ENCODE measurements at regions not wholly inside any gene's neighbourhood (a gene's known extent, or its start where the extent isn't known, plus 50 kb on each side); places are given as distances from the start of the nearest gene placed in this dataset.

DNA sequence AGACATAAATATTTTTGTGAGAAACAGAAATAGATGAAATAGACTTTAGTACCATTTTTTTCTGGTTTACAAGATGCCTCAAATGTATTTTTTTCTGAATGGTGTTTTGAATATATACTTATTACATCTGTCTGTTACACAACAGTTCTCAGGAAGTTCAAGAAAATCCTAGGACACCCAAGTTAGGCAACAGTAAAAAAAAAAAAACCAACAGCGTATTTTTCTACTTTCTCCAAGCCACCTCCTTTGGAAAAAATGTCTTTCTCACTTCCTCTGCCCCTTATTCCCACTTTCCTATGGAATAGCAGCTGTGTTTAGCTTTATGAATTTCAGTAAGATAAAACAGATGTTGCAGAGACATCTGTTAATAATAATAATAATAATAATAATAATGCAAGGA is 489.6 kb upstream of the KLF12 start:
- DNase-seq (ENCODE audit: insufficient read length) (no peak), FAIRE-seq (no peak)
- TF ChIP-seq TAF1 (IDR thresholded peaks at IDR 0.05; ENCODE audit: borderline replicate concordance, low read depth, low read length) (no peak), POLR2A (IDR thresholded peaks at IDR 0.05; ENCODE audit: low read depth, low read length) (no peak), POLR2AphosphoS5 (IDR thresholded peaks at IDR 0.05; ENCODE audit: low read depth, low read length) (no peak)

DNA sequence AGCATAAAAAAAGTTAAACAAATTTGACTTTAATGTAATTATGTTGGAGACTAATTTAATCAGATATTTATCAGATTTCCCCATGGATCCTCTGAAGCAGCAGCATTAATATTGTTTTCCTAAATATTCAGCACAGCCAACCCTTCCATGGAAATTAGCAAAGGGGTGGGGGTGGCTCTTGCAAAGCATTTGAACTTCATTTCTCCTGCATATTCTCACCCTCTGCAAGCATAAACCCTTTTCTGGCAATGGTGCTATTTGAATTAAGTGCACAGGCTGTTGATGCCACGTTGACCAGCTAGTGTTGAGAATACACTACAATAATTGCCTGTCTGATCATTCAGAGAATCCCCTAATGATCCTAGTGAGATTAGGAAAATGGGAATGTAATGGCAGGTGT is 488.1 kb upstream of the KLF12 start:
- TF ChIP-seq POLR2A (IDR thresholded peaks at IDR 0.05; ENCODE audit: low read depth, low read length) (no peak), TAF1 (IDR thresholded peaks at IDR 0.05; ENCODE audit: borderline replicate concordance, low read depth, low read length) (no peak), POLR2AphosphoS5 (IDR thresholded peaks at IDR 0.05; ENCODE audit: low read depth, low read length) (no peak)
- no peak for DNase-seq (ENCODE audit: insufficient read length)
- no peak for FAIRE-seq

DNA sequence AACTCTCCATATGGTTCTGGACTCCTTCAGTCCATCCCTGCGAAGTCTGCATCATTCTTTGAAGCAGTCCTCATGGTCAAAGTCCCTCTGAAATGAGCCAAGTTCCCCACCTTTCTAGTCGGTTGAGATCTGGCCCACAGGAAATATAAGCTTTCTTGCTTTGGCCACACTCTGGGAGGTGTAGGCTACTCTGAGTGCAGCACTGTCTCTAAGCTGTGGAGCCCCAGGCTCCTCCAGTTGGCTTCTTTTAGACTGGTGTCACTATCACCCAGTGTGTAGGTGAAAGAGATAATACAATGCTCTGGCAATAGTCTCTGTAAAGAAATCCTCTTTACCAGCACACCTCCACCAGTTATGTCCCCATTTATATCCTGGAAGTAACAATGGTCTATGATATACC is 486.5 kb upstream of the KLF12 start:
- no peak for TF ChIP-seq POLR2A (IDR thresholded peaks at IDR 0.05; ENCODE audit: low read depth, low read length)
- DNase-seq (ENCODE audit: insufficient read length) (no peak), FAIRE-seq (no peak)

DNA sequence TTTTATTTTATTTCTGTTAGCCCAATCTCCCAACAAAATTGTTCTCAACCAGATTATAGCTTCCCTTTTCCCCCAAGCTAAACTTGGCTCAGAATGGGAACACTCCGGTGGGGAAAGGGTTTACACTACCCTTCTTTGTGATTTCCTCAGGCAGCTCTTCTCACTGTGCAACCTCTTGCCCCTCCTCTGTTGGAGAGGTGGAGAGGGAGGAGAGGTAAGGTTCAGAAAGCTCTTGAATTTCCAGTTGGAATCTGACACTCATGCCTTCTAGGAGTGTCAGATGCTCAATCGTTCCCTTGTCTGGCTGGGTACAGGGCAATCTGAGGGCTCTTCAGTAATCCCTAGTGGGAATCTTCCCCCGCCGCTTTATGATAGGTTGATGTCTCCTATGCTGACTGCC is 486.1 kb upstream of the KLF12 start:
- FAIRE-seq (no peak), DNase-seq (ENCODE audit: insufficient read length) (no peak)
- TF ChIP-seq POLR2A (IDR thresholded peaks at IDR 0.05; ENCODE audit: low read depth, low read length) (no peak), POLR2AphosphoS5 (IDR thresholded peaks at IDR 0.05; ENCODE audit: low read depth, low read length) (no peak), TAF1 (IDR thresholded peaks at IDR 0.05; ENCODE audit: borderline replicate concordance, low read depth, low read length) (no peak)

DNA sequence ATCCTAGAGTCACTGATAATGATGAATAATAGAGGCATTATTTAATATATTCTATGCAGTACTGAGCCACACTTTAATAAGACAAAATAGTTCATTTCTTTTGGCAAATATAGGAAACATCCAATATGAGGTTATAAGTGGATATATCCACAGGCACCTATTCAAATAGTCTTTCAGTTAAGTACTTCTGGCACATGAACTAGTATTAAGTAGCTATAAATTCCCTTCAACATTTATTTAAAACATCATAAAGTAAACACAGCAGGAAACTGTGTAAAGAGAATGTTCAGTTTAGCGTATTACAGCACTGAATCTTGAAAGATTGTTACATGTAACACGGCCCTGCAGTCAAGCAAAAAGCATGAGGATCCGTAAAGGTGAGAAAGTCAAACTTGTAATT is 463.3 kb upstream of the KLF12 start:
- FAIRE-seq (no peak), DNase-seq (ENCODE audit: insufficient read length) (no peak)
- TF ChIP-seq POLR2AphosphoS5 (IDR thresholded peaks at IDR 0.05; ENCODE audit: low read depth, low read length) (no peak), TAF1 (IDR thresholded peaks at IDR 0.05; ENCODE audit: borderline replicate concordance, low read depth, low read length) (no peak), POLR2A (IDR thresholded peaks at IDR 0.05; ENCODE audit: low read depth, low read length) (no peak)

DNA sequence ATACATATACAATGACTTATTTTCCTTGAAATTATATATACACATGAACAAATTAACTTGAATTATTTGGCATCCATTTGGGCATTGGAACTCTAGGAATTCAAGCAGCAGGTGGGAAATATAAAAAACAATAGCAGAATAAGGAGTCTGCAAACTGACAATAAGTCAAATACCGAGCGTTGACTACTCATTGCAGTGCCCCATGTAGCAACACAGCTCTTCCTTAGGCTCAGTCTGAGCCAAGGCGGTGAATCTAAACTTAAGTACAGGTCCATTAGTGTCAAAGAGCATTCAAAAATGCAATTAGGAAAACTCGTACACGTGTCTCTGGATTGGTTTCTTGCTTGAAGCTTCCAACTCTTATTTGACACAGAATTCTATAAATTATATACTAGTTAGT is 462.5 kb upstream of the KLF12 start:
- DNase-seq (ENCODE audit: insufficient read length) (no peak), FAIRE-seq (no peak)
- TF ChIP-seq POLR2A (IDR thresholded peaks at IDR 0.05; ENCODE audit: low read depth, low read length) (no peak), TAF1 (IDR thresholded peaks at IDR 0.05; ENCODE audit: borderline replicate concordance, low read depth, low read length) (no peak), POLR2AphosphoS5 (IDR thresholded peaks at IDR 0.05; ENCODE audit: low read depth, low read length) (no peak)

DNA sequence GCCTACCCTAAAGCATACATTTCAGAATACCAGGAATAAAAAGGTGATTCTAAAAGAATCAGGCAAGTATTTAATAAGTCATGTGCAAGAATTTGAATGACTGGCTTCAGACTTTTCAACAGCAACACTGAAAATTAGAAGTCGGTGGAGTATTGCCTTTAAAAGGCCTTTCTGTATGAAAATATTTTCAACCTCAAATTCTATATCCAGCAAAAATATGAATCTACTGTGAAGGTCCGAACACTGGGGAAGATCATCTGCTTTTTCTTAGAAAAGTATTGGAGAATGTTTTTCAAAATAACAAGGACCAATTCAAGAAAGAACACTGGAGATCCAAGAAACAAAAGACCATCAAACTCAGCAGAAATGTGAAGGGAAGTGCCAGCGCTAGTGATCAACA is 459.5 kb upstream of the KLF12 start:
- no peak for TF ChIP-seq POLR2AphosphoS5 (IDR thresholded peaks at IDR 0.05; ENCODE audit: low read depth, low read length)
- no peak for TF ChIP-seq TAF1 (IDR thresholded peaks at IDR 0.05; ENCODE audit: borderline replicate concordance, low read depth, low read length)
- no peak for TF ChIP-seq POLR2A (IDR thresholded peaks at IDR 0.05; ENCODE audit: low read depth, low read length)
- FAIRE-seq (no peak), DNase-seq (ENCODE audit: insufficient read length) (no peak)

DNA sequence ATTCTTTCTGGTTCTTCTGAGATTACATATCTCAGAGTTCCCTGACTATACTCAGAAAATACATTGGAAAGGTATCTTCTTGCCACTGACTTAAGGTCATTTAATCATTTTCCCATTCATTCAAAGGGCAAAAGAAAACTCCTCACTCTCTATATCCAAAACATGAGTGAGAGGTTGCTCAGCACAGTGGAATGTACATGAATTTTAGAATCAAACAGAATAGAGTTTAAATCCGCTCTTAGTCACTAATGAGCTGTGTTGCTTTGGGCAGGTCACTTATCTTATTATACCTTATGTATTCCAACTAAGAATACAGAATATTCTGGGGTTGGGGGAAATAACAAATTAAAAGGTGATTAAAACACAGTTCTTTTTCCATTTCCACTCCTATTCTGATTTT is 452.6 kb upstream of the KLF12 start:
- TF ChIP-seq TAF1 (IDR thresholded peaks at IDR 0.05; ENCODE audit: borderline replicate concordance, low read depth, low read length) (no peak), POLR2AphosphoS5 (IDR thresholded peaks at IDR 0.05; ENCODE audit: low read depth, low read length) (no peak), POLR2A (IDR thresholded peaks at IDR 0.05; ENCODE audit: low read depth, low read length) (no peak)
- no peak for DNase-seq (ENCODE audit: insufficient read length)
- no peak for FAIRE-seq

DNA sequence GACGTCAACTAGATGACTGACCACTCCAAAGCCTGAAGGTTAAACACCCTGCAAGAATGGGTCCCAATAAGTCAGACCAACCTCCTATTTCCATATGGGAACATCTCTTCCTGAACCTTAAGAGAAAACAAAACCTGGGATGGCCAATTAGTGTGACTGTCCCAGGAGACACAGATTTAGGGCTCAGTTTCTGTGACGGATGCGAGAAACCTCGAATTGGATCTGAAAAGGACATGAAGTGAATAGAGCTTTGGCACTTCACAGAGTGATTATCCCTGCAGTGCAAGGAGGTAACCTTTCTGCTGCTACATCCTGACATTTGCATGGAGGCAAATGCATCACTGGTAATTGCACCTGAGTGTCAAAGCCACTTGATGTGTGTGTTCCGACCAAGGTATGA is 442.2 kb upstream of the KLF12 start:
- no peak for TF ChIP-seq TAF1 (IDR thresholded peaks at IDR 0.05; ENCODE audit: borderline replicate concordance, low read depth, low read length)
- no peak for TF ChIP-seq POLR2AphosphoS5 (IDR thresholded peaks at IDR 0.05; ENCODE audit: low read depth, low read length)
- TF ChIP-seq POLR2A (IDR thresholded peaks at IDR 0.05; ENCODE audit: low read depth, low read length), result no peak
- DNase-seq (ENCODE audit: insufficient read length), result no peak
- FAIRE-seq, result no peak

DNA sequence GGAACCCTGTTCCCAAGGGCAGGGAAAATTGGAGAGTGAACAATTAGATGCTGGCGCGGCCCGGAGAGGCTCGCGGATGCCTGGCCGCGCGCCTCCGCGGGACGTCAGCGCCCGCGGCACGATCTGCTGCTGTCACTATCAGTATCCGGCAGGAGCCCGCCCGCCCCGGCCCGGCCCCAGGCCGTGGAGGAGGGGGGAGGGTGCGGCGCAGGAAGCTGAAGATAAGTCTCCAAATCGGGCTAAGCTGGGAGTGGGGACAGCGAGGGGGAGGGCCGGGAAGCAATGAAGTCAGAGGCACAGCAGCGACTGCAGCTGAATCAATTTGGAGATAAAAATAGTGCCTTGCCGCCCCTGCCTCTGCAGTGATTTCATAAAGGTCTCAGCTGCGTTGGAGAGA is 441.5 kb upstream of the KLF12 start:
- DNase-seq (ENCODE audit: insufficient read length), result no peak
- FAIRE-seq, result no peak
- TF ChIP-seq POLR2A (IDR thresholded peaks at IDR 0.05; ENCODE audit: low read depth, low read length), result no peak

DNA sequence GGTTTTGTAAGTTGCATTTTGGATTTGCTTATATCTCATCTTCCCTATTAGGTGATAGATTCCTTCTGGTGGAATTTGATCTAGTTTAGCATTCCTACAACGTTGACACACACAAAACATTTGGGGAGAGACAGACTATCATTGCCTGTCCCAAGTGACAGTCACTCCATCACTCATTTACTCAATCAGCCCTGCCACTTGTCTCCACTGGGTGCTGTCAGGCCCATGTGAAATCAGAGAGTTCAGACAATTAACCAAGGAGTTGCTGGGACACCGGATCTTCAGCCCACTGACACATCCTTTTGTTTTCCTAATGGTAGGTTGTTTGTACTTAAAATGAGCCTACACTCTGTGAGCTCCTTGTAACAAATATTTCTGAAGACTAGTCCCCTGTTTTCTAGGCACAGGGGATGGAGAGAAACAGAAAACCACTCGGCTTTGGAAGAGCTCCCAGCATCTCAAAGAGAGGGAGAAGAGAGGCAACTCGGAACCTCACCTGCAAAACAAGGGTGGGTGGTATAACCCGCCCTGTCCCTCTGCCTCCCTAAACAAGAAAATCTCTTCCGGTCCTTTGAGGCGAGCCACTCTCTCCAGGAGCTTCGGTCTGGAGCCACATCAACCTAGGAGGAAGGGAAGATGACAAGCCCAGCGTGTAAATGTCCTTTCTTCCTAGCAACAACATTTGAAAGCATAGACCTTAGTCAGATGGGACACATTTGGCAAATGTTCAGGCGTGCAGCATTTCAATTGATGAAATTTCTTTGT is 440.9 kb upstream of the KLF12 start:
- DNase-seq (ENCODE audit: insufficient read length) (no peak), FAIRE-seq (no peak)
- TF ChIP-seq POLR2A (IDR thresholded peaks at IDR 0.05; ENCODE audit: low read depth, low read length), result no peak
- TF ChIP-seq POLR2AphosphoS5 (IDR thresholded peaks at IDR 0.05; ENCODE audit: low read depth, low read length), result no peak
- no peak for TF ChIP-seq TAF1 (IDR thresholded peaks at IDR 0.05; ENCODE audit: borderline replicate concordance, low read depth, low read length)

DNA sequence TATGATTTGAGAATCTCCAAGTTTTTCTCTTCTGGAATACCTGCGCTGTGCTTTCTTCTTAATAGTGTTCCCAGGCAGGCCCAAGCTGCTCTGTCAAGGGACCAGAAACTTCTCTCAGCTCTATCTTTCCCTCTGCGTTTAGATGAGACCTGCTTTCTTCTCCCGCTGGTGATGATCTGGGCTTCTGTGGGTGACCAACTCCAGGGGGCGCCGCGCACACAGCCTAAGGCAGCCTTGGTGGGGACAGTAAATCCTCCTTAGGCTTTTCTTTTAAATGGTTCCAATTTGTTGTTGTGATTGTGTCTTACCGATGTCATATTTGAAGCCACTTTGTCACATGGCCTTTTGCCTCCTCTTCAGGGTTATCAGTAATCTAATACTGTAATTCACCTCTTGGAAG is 439.4 kb upstream of the KLF12 start:
- FAIRE-seq, result no peak
- TF ChIP-seq POLR2AphosphoS5 (IDR thresholded peaks at IDR 0.05; ENCODE audit: low read depth, low read length), result no peak
- no peak for TF ChIP-seq TAF1 (IDR thresholded peaks at IDR 0.05; ENCODE audit: borderline replicate concordance, low read depth, low read length)
- no peak for TF ChIP-seq POLR2A (IDR thresholded peaks at IDR 0.05; ENCODE audit: low read depth, low read length)
- no peak for DNase-seq (ENCODE audit: insufficient read length)

DNA sequence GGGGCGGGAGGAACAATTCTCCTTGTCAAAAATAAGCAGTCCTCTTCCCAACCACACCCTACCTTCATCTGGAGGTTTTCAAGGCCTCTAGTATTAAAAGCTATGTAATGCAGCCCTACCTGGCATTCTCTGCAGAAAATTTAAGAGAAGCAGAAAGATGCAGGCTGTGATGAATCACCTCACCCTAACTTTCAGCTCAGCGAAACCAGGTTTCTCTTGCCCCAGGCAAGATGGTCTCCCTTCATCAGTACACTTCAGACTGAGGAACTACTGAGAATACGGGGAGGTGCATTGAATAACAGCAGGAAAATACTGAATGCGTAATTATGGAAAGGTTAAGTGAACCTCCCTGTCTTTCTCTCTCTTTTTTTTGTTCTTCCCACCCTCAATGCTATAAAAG is 437.6 kb upstream of the KLF12 start:
- DNase-seq (ENCODE audit: insufficient read length) (no peak), FAIRE-seq (no peak)
- TF ChIP-seq POLR2A (IDR thresholded peaks at IDR 0.05; ENCODE audit: low read depth, low read length) (no peak), POLR2AphosphoS5 (IDR thresholded peaks at IDR 0.05; ENCODE audit: low read depth, low read length) (no peak), TAF1 (IDR thresholded peaks at IDR 0.05; ENCODE audit: borderline replicate concordance, low read depth, low read length) (no peak)

Data from GM12892 (cell line).